ENCODE measurements at regions not wholly inside any gene's neighbourhood (a gene's known extent, or its start where the extent isn't known, plus 50 kb on each side); places are given as distances from the start of the nearest gene placed in this dataset.
"Not testable (repeated sequence)": the region's sequence is repeated elsewhere in the genome, so short reads cannot be mapped to it uniquely, and the experiment has no call there.

DNA sequence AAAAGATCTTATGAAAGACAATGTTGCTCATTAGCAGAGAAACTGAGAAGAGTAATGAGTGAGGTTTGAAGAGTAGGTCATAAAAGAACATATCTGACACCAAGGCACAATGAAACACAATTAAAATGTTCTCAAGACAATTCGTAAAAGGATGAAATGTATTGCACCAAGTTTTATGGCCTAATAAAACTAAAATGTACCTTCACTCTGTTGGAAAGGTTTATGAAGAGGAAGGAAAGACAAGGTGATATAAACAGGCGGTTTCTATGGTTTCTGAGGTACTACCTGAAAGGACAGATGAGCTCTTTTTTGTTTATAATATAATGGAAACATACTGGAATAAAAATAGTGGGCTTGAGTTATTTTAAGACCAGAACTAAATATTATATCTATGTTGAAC lies 821.3 kb downstream of the TAF11L14 start:
- Histone ChIP-seq H2BK120ac (ENCODE audit: low read depth, low read length) (no peak overlapping the region), H4K8ac (ENCODE audit: low read depth, low read length) (no peak overlapping the region), H3K36me3 (ENCODE audit: control insufficient read depth, insufficient read depth, low read length) (no peaks in the 10 kb centered on the region), H2AK5ac (ENCODE audit: low read length) (no peak overlapping the region), H3K79me2 (ENCODE audit: control insufficient read depth, insufficient read depth, low read length) (no peaks in the 10 kb centered on the region), H3K4me3 (ENCODE audit: low read length) (no peak overlapping the region), H3K18ac (ENCODE audit: low read length) (no peak overlapping the region), H3K4me2 (ENCODE audit: low read length) (no peak overlapping the region), H3K4ac (ENCODE audit: low read depth, low read length) (no peak overlapping the region), H3K27ac (ENCODE audit: low read depth, low read length) (no peak overlapping the region), H3K27me3 (ENCODE audit: insufficient read depth, low read length, poor library complexity) (no peaks in the 10 kb centered on the region), H3K56ac (ENCODE audit: low read length) (no peak overlapping the region), H3K9ac (ENCODE audit: low read length) (no peak overlapping the region), H3K79me1 (ENCODE audit: low read length) (no peaks in the 10 kb centered on the region), H4K5ac (ENCODE audit: low read length) (no peak overlapping the region), H3K4me1 (ENCODE audit: control insufficient read depth, low read depth, low read length) (no peaks in the 10 kb centered on the region), H2BK5ac (ENCODE audit: low read length) (no peak overlapping the region), H3K23ac (ENCODE audit: low read length) (no peak overlapping the region), H2BK15ac (replicated peaks; ENCODE audit: low read depth) (no peak overlapping the region)
- WGBS (ENCODE audit: extremely low coverage, insufficient coverage, low lambda C conversion rate), result no CpG with 5 or more reads among the region's 2 CpGs
- DNase-seq, result no peak

DNA sequence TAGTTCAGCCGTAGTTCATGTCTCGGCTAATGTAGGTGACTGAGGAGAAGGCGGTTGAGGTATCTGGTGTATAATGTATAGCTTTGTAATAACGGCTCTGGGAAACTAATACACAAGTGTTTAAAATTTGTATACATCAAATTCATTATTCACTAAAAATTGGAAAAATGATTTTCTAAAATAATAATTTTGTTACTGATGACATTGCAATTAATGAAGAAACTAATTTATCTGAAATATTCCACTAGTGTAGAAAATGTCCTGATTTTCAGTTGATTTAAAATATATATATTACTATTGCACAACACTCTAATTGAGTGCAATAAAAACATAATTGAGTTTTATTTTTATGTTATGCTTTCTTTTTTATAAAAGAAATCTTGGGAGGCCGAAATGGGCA lies 823.0 kb downstream of the TAF11L14 start:
- Histone ChIP-seq H2BK120ac (ENCODE audit: low read depth, low read length) (no peak overlapping the region), H2BK15ac (replicated peaks; ENCODE audit: low read depth) (no peak overlapping the region), H3K56ac (ENCODE audit: low read length) (no peak overlapping the region), H2AK5ac (ENCODE audit: low read length) (no peak overlapping the region), H3K4me2 (ENCODE audit: low read length) (no peak overlapping the region), H4K8ac (ENCODE audit: low read depth, low read length) (no peak overlapping the region), H3K27me3 (ENCODE audit: insufficient read depth, low read length, poor library complexity) (no peaks in the 10 kb centered on the region), H3K4me1 (ENCODE audit: control insufficient read depth, low read depth, low read length) (no peaks in the 10 kb centered on the region), H3K79me2 (ENCODE audit: control insufficient read depth, insufficient read depth, low read length) (no peaks in the 10 kb centered on the region), H2BK5ac (ENCODE audit: low read length) (no peak overlapping the region), H3K79me1 (ENCODE audit: low read length) (no peaks in the 10 kb centered on the region), H3K18ac (ENCODE audit: low read length) (no peak overlapping the region), H3K4me3 (ENCODE audit: low read length) (no peak overlapping the region), H4K5ac (ENCODE audit: low read length) (no peak overlapping the region), H3K36me3 (ENCODE audit: control insufficient read depth, insufficient read depth, low read length) (no peaks in the 10 kb centered on the region), H3K9ac (ENCODE audit: low read length) (no peak overlapping the region), H3K23ac (ENCODE audit: low read length) (no peak overlapping the region), H3K4ac (ENCODE audit: low read depth, low read length) (no peak overlapping the region), H3K27ac (ENCODE audit: low read depth, low read length) (no peak overlapping the region)
- DNase-seq, result no peak
- no CpG with 5 or more reads among the region's 5 CpGs for WGBS (ENCODE audit: extremely low coverage, insufficient coverage, low lambda C conversion rate)

DNA sequence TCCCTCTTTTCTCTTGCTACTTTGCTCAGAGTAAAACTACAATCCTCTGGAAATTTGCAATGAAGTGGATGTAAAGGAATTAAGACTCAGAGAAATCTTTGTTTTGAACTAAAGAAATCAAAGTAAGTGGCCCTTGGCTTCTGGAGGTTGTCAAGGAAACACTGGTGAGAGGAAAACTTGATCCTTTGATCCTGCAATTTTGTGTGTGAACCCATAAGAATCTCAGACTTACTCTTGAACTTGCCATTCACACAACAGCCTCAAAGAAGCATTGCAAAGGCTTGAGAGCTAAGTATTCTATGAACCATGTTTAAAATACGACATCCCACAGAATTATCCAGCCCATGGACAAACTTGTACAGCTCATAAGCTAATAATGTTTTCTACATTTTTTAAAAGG lies 827.5 kb downstream of the TAF11L14 start:
- Histone ChIP-seq H2BK5ac (ENCODE audit: low read length) (no peak overlapping the region), H2AK5ac (ENCODE audit: low read length) (no peak overlapping the region), H3K4me2 (ENCODE audit: low read length) (no peak overlapping the region), H3K4ac (ENCODE audit: low read depth, low read length) (no peak overlapping the region), H3K9ac (ENCODE audit: low read length) (no peak overlapping the region), H4K8ac (ENCODE audit: low read depth, low read length) (no peak overlapping the region), H3K36me3 (ENCODE audit: control insufficient read depth, insufficient read depth, low read length) (no peaks in the 10 kb centered on the region), H3K56ac (ENCODE audit: low read length) (no peak overlapping the region), H3K4me1 (ENCODE audit: control insufficient read depth, low read depth, low read length) (no peaks in the 10 kb centered on the region), H3K23ac (ENCODE audit: low read length) (no peak overlapping the region), H3K27me3 (ENCODE audit: insufficient read depth, low read length, poor library complexity) (no peaks in the 10 kb centered on the region), H3K79me1 (ENCODE audit: low read length) (no peaks in the 10 kb centered on the region), H2BK15ac (replicated peaks; ENCODE audit: low read depth) (no peak overlapping the region), H3K79me2 (ENCODE audit: control insufficient read depth, insufficient read depth, low read length) (no peaks in the 10 kb centered on the region), H3K4me3 (ENCODE audit: low read length) (no peak overlapping the region), H3K27ac (ENCODE audit: low read depth, low read length) (no peak overlapping the region), H4K5ac (ENCODE audit: low read length) (no peak overlapping the region), H3K18ac (ENCODE audit: low read length) (no peak overlapping the region), H2BK120ac (ENCODE audit: low read depth, low read length) (no peak overlapping the region)
- DNase-seq, result no peak
- no CpG with 5 or more reads among the region's 1 CpG for WGBS (ENCODE audit: extremely low coverage, insufficient coverage, low lambda C conversion rate)

DNA sequence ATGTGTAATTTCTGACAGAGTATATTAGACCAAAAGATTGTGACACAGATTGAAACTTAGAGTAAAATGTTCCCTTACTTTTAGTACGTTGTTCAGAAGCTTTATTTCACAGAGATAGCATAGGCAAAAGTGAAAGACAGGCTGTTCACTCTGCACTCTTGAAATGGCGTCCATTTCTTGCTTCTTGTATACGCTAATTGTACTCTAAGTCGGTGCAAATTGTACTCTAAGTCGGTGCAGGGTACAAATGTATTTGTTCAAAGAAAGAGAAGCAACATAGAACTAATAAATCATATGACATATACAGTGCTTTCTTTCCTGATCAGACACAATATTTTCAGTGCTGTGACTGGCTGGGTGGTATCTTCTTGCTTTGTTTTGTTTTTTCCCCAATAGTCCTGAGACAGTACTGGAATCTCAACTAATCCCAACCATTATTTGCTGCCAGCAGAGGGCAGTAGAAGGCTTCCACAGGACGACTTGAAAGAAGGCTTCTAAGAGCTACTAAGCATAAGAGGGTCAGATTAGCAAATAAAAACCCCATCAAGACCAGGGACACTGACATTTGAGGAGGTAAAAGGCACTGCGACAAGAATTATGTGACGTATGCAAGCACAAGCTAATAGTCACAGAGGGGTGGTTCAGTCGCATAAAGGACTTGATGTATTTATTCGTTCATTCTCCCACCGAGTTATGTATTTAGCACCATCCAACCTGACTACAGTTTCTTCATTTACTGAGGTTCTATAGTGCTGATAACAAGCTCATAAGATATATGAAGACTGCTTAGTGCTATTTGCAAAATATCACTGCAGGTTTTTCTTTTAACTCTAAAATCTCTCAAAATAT lies 831.8 kb downstream of the TAF11L14 start:
- Histone ChIP-seq H2BK120ac (ENCODE audit: low read depth, low read length) (no peak overlapping the region), H3K27me3 (ENCODE audit: insufficient read depth, low read length, poor library complexity) (no peaks in the 10 kb centered on the region), H3K36me3 (ENCODE audit: control insufficient read depth, insufficient read depth, low read length) (no peaks in the 10 kb centered on the region), H4K8ac (ENCODE audit: low read depth, low read length) (no peak overlapping the region), H3K79me2 (ENCODE audit: control insufficient read depth, insufficient read depth, low read length) (no peaks in the 10 kb centered on the region), H3K27ac (ENCODE audit: low read depth, low read length) (no peak overlapping the region), H3K4ac (ENCODE audit: low read depth, low read length) (no peak overlapping the region), H2BK15ac (replicated peaks; ENCODE audit: low read depth) (no peak overlapping the region), H3K4me3 (ENCODE audit: low read length) (no peak overlapping the region), H3K4me2 (ENCODE audit: low read length) (no peak overlapping the region), H3K9ac (ENCODE audit: low read length) (no peak overlapping the region), H3K79me1 (ENCODE audit: low read length) (no peaks in the 10 kb centered on the region), H2AK5ac (ENCODE audit: low read length) (no peak overlapping the region), H3K4me1 (ENCODE audit: control insufficient read depth, low read depth, low read length) (no peaks in the 10 kb centered on the region), H3K23ac (ENCODE audit: low read length) (no peak overlapping the region), H4K5ac (ENCODE audit: low read length) (no peak overlapping the region), H3K18ac (ENCODE audit: low read length) (no peak overlapping the region), H3K56ac (ENCODE audit: low read length) (no peak overlapping the region), H2BK5ac (ENCODE audit: low read length) (no peak overlapping the region)
- WGBS (ENCODE audit: extremely low coverage, insufficient coverage, low lambda C conversion rate), result no CpG with 5 or more reads among the region's 11 CpGs
- peak; percentile 87 for DNase-seq

DNA sequence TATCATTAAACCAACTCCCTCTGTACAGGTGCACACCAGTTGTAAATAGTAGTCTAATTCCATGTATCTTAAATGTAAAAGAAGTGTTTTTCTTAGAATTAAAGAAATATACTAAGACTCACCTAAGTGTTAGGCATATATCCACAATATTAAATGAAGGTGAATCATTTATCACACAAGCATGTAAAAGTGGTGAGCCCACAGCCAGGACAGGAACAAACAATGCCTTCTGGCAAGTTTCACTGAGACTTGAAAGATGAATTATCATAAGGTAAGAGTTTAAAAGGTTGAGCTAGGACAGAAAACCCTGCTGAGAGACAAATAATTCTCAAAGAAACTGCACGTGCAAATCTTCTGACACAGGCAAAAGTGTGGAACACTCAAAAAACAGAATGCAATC lies 832.5 kb downstream of the TAF11L14 start:
- Histone ChIP-seq H3K79me2 (ENCODE audit: control insufficient read depth, insufficient read depth, low read length) (no peaks in the 10 kb centered on the region), H2BK15ac (replicated peaks; ENCODE audit: low read depth) (no peak overlapping the region), H3K4me2 (ENCODE audit: low read length) (no peak overlapping the region), H2AK5ac (ENCODE audit: low read length) (no peak overlapping the region), H3K27me3 (ENCODE audit: insufficient read depth, low read length, poor library complexity) (no peaks in the 10 kb centered on the region), H3K18ac (ENCODE audit: low read length) (no peak overlapping the region), H3K79me1 (ENCODE audit: low read length) (no peaks in the 10 kb centered on the region), H3K36me3 (ENCODE audit: control insufficient read depth, insufficient read depth, low read length) (no peaks in the 10 kb centered on the region), H2BK5ac (ENCODE audit: low read length) (no peak overlapping the region), H3K4me1 (ENCODE audit: control insufficient read depth, low read depth, low read length) (no peaks in the 10 kb centered on the region), H4K5ac (ENCODE audit: low read length) (no peak overlapping the region), H4K8ac (ENCODE audit: low read depth, low read length) (no peak overlapping the region), H3K23ac (ENCODE audit: low read length) (no peak overlapping the region), H3K9ac (ENCODE audit: low read length) (no peak overlapping the region), H3K27ac (ENCODE audit: low read depth, low read length) (no peak overlapping the region), H2BK120ac (ENCODE audit: low read depth, low read length) (no peak overlapping the region), H3K4me3 (ENCODE audit: low read length) (no peak overlapping the region), H3K56ac (ENCODE audit: low read length) (no peak overlapping the region), H3K4ac (ENCODE audit: low read depth, low read length) (no peak overlapping the region)
- WGBS (ENCODE audit: extremely low coverage, insufficient coverage, low lambda C conversion rate), result no CpG with 5 or more reads among the region's 1 CpG
- DNase-seq, result no peak

DNA sequence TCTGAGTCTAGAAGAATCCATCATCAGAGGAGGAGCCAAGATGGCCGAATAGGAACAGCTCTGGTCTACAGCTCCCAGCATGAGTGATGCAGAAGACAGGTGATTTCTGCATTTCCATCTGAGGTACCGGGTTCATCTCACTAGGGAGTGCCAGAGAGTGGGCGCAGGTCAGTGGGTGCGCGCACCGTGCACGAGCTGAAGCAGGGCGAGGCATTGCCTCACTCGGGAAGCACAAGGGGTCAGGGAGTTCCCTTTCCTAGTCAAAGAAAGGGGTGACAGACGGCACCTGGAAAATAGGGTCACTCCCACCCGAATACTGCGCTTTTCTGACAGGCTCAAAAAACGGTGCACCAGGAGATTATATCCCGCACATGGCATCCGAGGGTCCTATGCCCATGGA lies 837.5 kb downstream of the TAF11L14 start:
- H2AK5ac ChIP-seq (ENCODE audit: low read length); H2BK5ac ChIP-seq (ENCODE audit: low read length); H3K27ac ChIP-seq (ENCODE audit: low read depth, low read length); H3K4ac ChIP-seq (ENCODE audit: low read depth, low read length); H3K36me3 ChIP-seq (ENCODE audit: control insufficient read depth, insufficient read depth, low read length); H3K23ac ChIP-seq (ENCODE audit: low read length); H3K4me1 ChIP-seq (ENCODE audit: control insufficient read depth, low read depth, low read length); DNase-seq; H4K5ac ChIP-seq (ENCODE audit: low read length); H3K9ac ChIP-seq (ENCODE audit: low read length); H3K79me1 ChIP-seq (ENCODE audit: low read length); H3K79me2 ChIP-seq (ENCODE audit: control insufficient read depth, insufficient read depth, low read length); H4K8ac ChIP-seq (ENCODE audit: low read depth, low read length); H2BK15ac ChIP-seq (replicated peaks; ENCODE audit: low read depth); H3K27me3 ChIP-seq (ENCODE audit: insufficient read depth, low read length, poor library complexity); H2BK120ac ChIP-seq (ENCODE audit: low read depth, low read length); H3K18ac ChIP-seq (ENCODE audit: low read length); H3K4me3 ChIP-seq (ENCODE audit: low read length); H3K56ac ChIP-seq (ENCODE audit: low read length); H3K4me2 ChIP-seq (ENCODE audit: low read length): not testable (repeated sequence)
- WGBS (ENCODE audit: extremely low coverage, insufficient coverage, low lambda C conversion rate), result no CpG with 5 or more reads among the region's 15 CpGs
